GM12878 (cell line): ENCODE measurements at regions not wholly inside any gene's neighbourhood (a gene's known extent, or its start where the extent isn't known, plus 50 kb on each side); places are given as distances from the start of the nearest gene placed in this dataset.

Experiments
- ATAC-seq: fragments of 200-7000 bp; cut with Tn5 transposase; 3 replicates; pipeline ENCODE4 v1.9.1; 2020; ENCODE audit warnings: mild to moderate bottlenecking, moderate library complexity
- BruUV-seq: library from RNA; stranded (reverse); fragments of 400-500 nt; replicated peaks from 2 replicates; lab custom pipeline; 2021; lab: Mats Ljungman, UMichigan
- CTCF ChIA-PET: fragments of 300-600 bp; sonication (Branson Sonifier 250); formaldehyde crosslinking; extraction: SDS; loops from one replicate; lab custom pipeline; 2021; ENCODE audit warnings: inconsistent platforms; lab: Yijun Ruan, JAX
- POLR2A ChIA-PET: fragments of 350-600 bp; formaldehyde crosslinking; extraction: SDS; loops from one replicate; lab custom pipeline; 2021; ENCODE audit warnings: inconsistent platforms; lab: Charles Lee
- RAD21 ChIA-PET: fragments of 300-600 bp; sonication (Branson Sonifier 250); formaldehyde crosslinking; loops from one replicate; lab custom pipeline; 2023; ENCODE audit warnings: antibody characterized with exemption; ENCODE audit not compliant: unreplicated experiment; lab: Charles Lee
- SMC1A ChIA-PET: fragments of 300-600 bp; sonication (Branson Sonifier 250); formaldehyde crosslinking; loops from one replicate; lab custom pipeline; 2023; ENCODE audit not compliant: unreplicated experiment, uncharacterized antibody; lab: Charles Lee
- DNase-seq: peaks from one replicate; pipeline ENCODE4 v3.0.0-alpha.2; 2011; ENCODE audit warnings: low read depth, low spot score
- FAIRE-seq: peaks from 3 replicates; lab custom pipeline; 2011; peaks lifted over from hg19 to GRCh38; lab: Jason Lieb, UNC
- H2AFZ ChIP-seq: 2 replicates; pipeline ENCODE4 v1.6.0; 2011; ENCODE audit warnings: low read depth, low read length, control low read depth; ENCODE audit not compliant: control insufficient read depth
- H3K27ac ChIP-seq: 2 replicates; pipeline ENCODE4 v1.5.1; 2011; ENCODE audit warnings: control low read depth; ENCODE audit not compliant: control insufficient read depth, insufficient read depth
- H3K27me3 ChIP-seq, 2 experiments: replicated peaks in 1 of 2; 2 replicates each; pipeline versions ENCODE4 v1.6.0 to v1.6.1; 2011; ENCODE audit warnings: low read length in 1 of 2; ENCODE audit not compliant: control insufficient read depth in 2 of 2, insufficient read depth in 2 of 2
- H3K36me3 ChIP-seq, 2 experiments: 2 replicates each; pipeline ENCODE4 v1.5.1; 2011; ENCODE audit warnings: low read length in 1 of 2; ENCODE audit not compliant: control insufficient read depth in 2 of 2, insufficient read depth in 2 of 2
- H3K4me1 ChIP-seq: 2 replicates; pipeline ENCODE4 v1.6.1; 2011; ENCODE audit warnings: mild to moderate bottlenecking, low read length, moderate library complexity, mixed read lengths; ENCODE audit not compliant: control insufficient read depth, insufficient read depth
- H3K4me2 ChIP-seq: 2 replicates; pipeline ENCODE4 v1.6.0; 2011; ENCODE audit warnings: control low read depth; ENCODE audit not compliant: control insufficient read depth, insufficient read depth
- H3K4me3 ChIP-seq: fragments of 200-600 bp; sonication (generic); 2 replicates; pipeline ENCODE4 v1.5.1; 2016
- H3K79me2 ChIP-seq: 2 replicates; pipeline ENCODE4 v1.6.0; 2011; ENCODE audit warnings: low read length; ENCODE audit not compliant: control insufficient read depth, insufficient read depth
- H3K9ac ChIP-seq: 2 replicates; pipeline ENCODE4 v1.8.0; 2011; ENCODE audit warnings: low read length, control low read depth, mixed read lengths; ENCODE audit not compliant: control insufficient read depth, insufficient read depth
- H3K9me3 ChIP-seq: replicated peaks from 3 replicates; pipeline ENCODE4 v1.5.1; 2011; ENCODE audit warnings: mild to moderate bottlenecking, low read length; ENCODE audit not compliant: control insufficient read depth, insufficient read depth
- H4K20me1 ChIP-seq: 2 replicates; pipeline ENCODE4 v1.6.0; 2011; ENCODE audit not compliant: control insufficient read depth, insufficient read depth
- EED ChIP-seq: sonication (generic); IDR thresholded peaks from 2 replicates; pipeline ENCODE4 v1.6.1; 2016; ENCODE audit warnings: antibody characterized with exemption, low read depth
- EZH2 ChIP-seq: IDR thresholded peaks from 2 replicates; pipeline ENCODE4 v1.6.1; 2012; ENCODE audit warnings: low read depth, mild to moderate bottlenecking, control low read depth, inconsistent platforms, low read length, borderline replicate concordance; ENCODE audit not compliant: control insufficient read depth
- FOXK2 ChIP-seq: fragments of 450-650 bp; IDR thresholded peaks from 2 replicates; pipeline ENCODE4 v1.6.1; 2017; ENCODE audit warnings: mild to moderate bottlenecking, moderate library complexity
- HCFC1 ChIP-seq: fragments of 150-350 bp; IDR thresholded peaks from 2 replicates; pipeline ENCODE4 v1.6.1; 2014; ENCODE audit warnings: low read length
- MTA3 ChIP-seq: IDR thresholded peaks from 2 replicates; pipeline ENCODE4 v1.6.1; 2012; ENCODE audit warnings: low read length, inconsistent platforms, borderline replicate concordance
- NRF1 ChIP-seq: conservative IDR thresholded peaks from 2 replicates; pipeline ENCODE4 v1.6.1; 2011; ENCODE audit warnings: mild to moderate bottlenecking, low read depth, low read length, improper control_type of control experiment
- SIN3A ChIP-seq: IDR thresholded peaks from 2 replicates; pipeline ENCODE4 v1.6.1; 2012; ENCODE audit warnings: low read depth, low read length, improper control_type of control experiment
- SIX5 ChIP-seq: IDR thresholded peaks from 2 replicates; pipeline ENCODE4 v1.6.1; 2011; ENCODE audit warnings: mild to moderate bottlenecking, low read depth, low read length, moderate library complexity; ENCODE audit not compliant: severe bottlenecking
- SMC3 ChIP-seq: IDR thresholded peaks from 2 replicates; pipeline ENCODE4 v1.6.1; 2011; ENCODE audit warnings: low read length, improper control_type of control experiment, borderline replicate concordance
- TAF1 ChIP-seq: IDR thresholded peaks from 2 replicates; pipeline ENCODE4 v1.6.1; 2011; ENCODE audit warnings: mild to moderate bottlenecking, low read depth, low read length, borderline replicate concordance
- TARDBP ChIP-seq: IDR thresholded peaks from 2 replicates; pipeline ENCODE4 v1.6.1; 2016; ENCODE audit warnings: borderline replicate concordance
- WRNIP1 ChIP-seq: IDR thresholded peaks from 2 replicates; pipeline ENCODE4 v1.6.1; 2011; ENCODE audit warnings: low read depth, low read length, improper control_type of control experiment, borderline replicate concordance
- YY1 ChIP-seq: IDR thresholded peaks from 2 replicates; pipeline ENCODE4 v1.6.1; 2011; ENCODE audit warnings: low read depth, mild to moderate bottlenecking, low read length
- ZZZ3 ChIP-seq: IDR thresholded peaks from 2 replicates; pipeline ENCODE4 v1.6.1; 2011; ENCODE audit warnings: low read depth; ENCODE audit not compliant: control insufficient read depth, insufficient read length
- WGBS: methylation state at CpG from one replicate; pipeline ENCODE4 v1.1.6; 2016; ENCODE audit warnings: low lambda C conversion rate; ENCODE audit not compliant: insufficient replicate concordance, insufficient coverage; ENCODE audit errors: missing lambda C conversion rate; 5-methylcytosine and 5-hydroxymethylcytosine counted together
- in situ Hi-C: fragments of 300-500 bp; cut with MboI; formaldehyde crosslinking; loops from 9 replicates; pipeline ENCODE4 v1.14.3; 2018; ENCODE audit warnings: mixed read lengths
- intact Hi-C: fragments of 100-400 bp; cut with micrococcal nuclease; formaldehyde crosslinking; loops from one replicate; pipeline ENCODE4 v1.14.2; 2022; ENCODE audit not compliant: unreplicated experiment
- TF ChIP-seq, protein P1 (sequence below): fragments of 450-650 bp; IDR thresholded peaks from 2 replicates; pipeline ENCODE4 v1.6.1; 2017; ENCODE audit warnings: antibody characterized with exemption, mild to moderate bottlenecking, moderate library complexity
- TF ChIP-seq, protein P2 (sequence below): IDR thresholded peaks from 2 replicates; pipeline ENCODE4 v1.6.1; 2011; ENCODE audit warnings: mild to moderate bottlenecking, low read depth, low read length, moderate library complexity; ENCODE audit not compliant: insufficient replicate concordance
- TF ChIP-seq, protein P3 (sequence below): IDR thresholded peaks from 2 replicates; pipeline ENCODE4 v1.6.1; 2011; ENCODE audit warnings: low read depth, mild to moderate bottlenecking, low read length, moderate library complexity, borderline replicate concordance; ENCODE audit errors: extremely low read depth

DNA sequence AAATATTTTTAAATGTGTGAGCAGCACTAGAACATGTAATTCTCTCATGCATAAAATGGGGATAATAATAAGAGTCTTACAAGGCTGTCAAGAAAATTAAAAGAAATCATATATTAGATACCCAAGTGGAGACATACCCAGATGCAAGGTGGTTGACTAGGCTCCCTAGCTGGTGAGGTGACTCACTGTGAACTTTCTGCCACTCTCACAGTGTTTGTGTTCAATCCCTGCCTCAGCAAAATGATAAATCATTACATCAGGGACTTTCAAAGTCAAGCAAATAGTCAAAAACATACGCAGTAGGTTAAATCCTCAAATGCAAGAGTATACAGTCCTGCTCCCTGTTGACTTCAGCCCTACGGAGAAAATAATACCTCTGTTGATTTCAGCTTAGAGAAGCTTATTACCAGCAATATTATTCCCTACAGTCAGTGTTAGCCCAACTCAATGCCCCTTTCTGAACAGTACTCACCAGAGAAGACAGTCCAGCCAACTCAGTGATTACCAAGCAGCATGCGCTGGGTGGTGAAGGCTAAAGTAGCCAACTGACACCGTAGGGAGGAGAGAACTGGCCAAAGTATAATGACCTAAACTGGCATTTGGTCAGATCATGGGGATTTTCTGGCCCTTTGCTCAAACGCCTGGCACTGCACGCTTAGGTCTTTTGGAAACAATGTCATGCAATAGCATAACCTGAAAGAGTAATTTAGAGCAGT is 73.1 kb upstream of the BARX2 start:
- H3K4me3 ChIP-seq = no peak overlapping the region
- TF ChIP-seq EED (no peak), SIN3A (no peak), MTA3 (no peak), FOXK2 (no peak), NRF1 (no peak), EZH2 (no peak), SIX5 (no peak), SMC3 (no peak), YY1 (no peak), TAF1 (no peak), TARDBP (no peak), ZZZ3 (no peak), HCFC1 (no peak), WRNIP1 (no peak)
- TF ChIP-seq, protein P1, sequence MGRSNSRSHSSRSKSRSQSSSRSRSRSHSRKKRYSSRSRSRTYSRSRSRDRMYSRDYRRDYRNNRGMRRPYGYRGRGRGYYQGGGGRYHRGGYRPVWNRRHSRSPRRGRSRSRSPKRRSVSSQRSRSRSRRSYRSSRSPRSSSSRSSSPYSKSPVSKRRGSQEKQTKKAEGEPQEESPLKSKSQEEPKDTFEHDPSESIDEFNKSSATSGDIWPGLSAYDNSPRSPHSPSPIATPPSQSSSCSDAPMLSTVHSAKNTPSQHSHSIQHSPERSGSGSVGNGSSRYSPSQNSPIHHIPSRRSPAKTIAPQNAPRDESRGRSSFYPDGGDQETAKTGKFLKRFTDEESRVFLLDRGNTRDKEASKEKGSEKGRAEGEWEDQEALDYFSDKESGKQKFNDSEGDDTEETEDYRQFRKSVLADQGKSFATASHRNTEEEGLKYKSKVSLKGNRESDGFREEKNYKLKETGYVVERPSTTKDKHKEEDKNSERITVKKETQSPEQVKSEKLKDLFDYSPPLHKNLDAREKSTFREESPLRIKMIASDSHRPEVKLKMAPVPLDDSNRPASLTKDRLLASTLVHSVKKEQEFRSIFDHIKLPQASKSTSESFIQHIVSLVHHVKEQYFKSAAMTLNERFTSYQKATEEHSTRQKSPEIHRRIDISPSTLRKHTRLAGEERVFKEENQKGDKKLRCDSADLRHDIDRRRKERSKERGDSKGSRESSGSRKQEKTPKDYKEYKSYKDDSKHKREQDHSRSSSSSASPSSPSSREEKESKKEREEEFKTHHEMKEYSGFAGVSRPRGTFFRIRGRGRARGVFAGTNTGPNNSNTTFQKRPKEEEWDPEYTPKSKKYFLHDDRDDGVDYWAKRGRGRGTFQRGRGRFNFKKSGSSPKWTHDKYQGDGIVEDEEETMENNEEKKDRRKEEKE = no peak
- TF ChIP-seq, protein P2, sequence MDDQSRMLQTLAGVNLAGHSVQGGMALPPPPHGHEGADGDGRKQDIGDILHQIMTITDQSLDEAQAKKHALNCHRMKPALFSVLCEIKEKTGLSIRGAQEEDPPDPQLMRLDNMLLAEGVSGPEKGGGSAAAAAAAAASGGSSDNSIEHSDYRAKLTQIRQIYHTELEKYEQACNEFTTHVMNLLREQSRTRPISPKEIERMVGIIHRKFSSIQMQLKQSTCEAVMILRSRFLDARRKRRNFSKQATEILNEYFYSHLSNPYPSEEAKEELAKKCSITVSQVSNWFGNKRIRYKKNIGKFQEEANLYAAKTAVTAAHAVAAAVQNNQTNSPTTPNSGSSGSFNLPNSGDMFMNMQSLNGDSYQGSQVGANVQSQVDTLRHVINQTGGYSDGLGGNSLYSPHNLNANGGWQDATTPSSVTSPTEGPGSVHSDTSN = no peak
- TF ChIP-seq, protein P3, sequence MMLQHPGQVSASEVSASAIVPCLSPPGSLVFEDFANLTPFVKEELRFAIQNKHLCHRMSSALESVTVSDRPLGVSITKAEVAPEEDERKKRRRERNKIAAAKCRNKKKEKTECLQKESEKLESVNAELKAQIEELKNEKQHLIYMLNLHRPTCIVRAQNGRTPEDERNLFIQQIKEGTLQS = no peak
- TF ChIP-seq, all 136 proteins: peak for 0
- no peak for FAIRE-seq
- Histone ChIP-seq H3K4me2 (no peak overlapping the region), H3K4me1 (no peaks in the 10 kb centered on the region), H3K36me3 (no peaks in the 10 kb centered on the region), H3K79me2 (no peaks in the 10 kb centered on the region), H3K9me3 (no peaks in the 10 kb centered on the region), H3K27me3 (no peaks in the 10 kb centered on the region), H3K9ac (no peak overlapping the region), H2AFZ (no peak overlapping the region), H3K27ac (no peak overlapping the region), H4K20me1 (no peaks in the 10 kb centered on the region)
- ChIA-PET RAD21 (no interaction called here), SMC1A (no interaction called here), CTCF (no interaction called here), POLR2A (no interaction called here)
- DNase-seq = no peak
- intact Hi-C loops (no loop called here), in situ Hi-C loops (no loop called here)
- 32% methylated on average over 6 of the region's 6 CpGs for WGBS
- BruUV-seq = no TSS peak
- ATAC-seq = no peak
